ENCODE measurements at regions not wholly inside any gene's neighbourhood (a gene's known extent, or its start where the extent isn't known, plus 50 kb on each side); places are given as distances from the start of the nearest gene placed in this dataset.

GRCh38 chr3:78274475-78275065 is 1234.7 kb downstream of the ROBO2 start:
- no peaks in the 10 kb centered on the region for H3K23me2 ChIP-seq (ENCODE audit: insufficient read length, low read depth, low read length, poor library complexity, severe bottlenecking)
- Mint-ChIP-seq H3K27me3 (ENCODE audit: low read depth) (no peaks in the 10 kb centered on the region), H3K4me3 (no peak overlapping the region), H3K4me1 (peaks cover 15 to 23% of the 10 kb centered on the region in 2 experiments), H3K9me3 (peaks cover 0 to 5% of the 10 kb centered on the region in 2 experiments; a peak in 3 of 5 replicates), H3K36me3 (ENCODE audit: insufficient read depth in 1 of 3, low read depth in 3 of 3) (peaks cover 2 to 11% (median 4%) of the 10 kb centered on the region in 3 experiments; a peak in 6 of 7 replicates), H3K27ac (no peak overlapping the region)
- TF ChIP-seq, protein P1, sequence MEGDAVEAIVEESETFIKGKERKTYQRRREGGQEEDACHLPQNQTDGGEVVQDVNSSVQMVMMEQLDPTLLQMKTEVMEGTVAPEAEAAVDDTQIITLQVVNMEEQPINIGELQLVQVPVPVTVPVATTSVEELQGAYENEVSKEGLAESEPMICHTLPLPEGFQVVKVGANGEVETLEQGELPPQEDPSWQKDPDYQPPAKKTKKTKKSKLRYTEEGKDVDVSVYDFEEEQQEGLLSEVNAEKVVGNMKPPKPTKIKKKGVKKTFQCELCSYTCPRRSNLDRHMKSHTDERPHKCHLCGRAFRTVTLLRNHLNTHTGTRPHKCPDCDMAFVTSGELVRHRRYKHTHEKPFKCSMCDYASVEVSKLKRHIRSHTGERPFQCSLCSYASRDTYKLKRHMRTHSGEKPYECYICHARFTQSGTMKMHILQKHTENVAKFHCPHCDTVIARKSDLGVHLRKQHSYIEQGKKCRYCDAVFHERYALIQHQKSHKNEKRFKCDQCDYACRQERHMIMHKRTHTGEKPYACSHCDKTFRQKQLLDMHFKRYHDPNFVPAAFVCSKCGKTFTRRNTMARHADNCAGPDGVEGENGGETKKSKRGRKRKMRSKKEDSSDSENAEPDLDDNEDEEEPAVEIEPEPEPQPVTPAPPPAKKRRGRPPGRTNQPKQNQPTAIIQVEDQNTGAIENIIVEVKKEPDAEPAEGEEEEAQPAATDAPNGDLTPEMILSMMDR (conservative IDR thresholded peaks at IDR 0.05), result peak; percentile 57; the same call in 2 of the 3 replicates
- H3K23ac ChIP-seq (ENCODE audit: insufficient read length, low read depth, low read length), result no peak overlapping the region
- no peak overlapping the region for H3K56ac ChIP-seq (ENCODE audit: insufficient read length, low read depth, low read length)
- H3K27me3 ChIP-seq (ENCODE audit: insufficient read depth, low read length), result no peaks in the 10 kb centered on the region
- H2BK120ac ChIP-seq (ENCODE audit: low read depth, low read length, poor library complexity, severe bottlenecking), result no peak overlapping the region
- H3K4ac ChIP-seq (ENCODE audit: low read depth, low read length), result no peak overlapping the region
- H4K5ac ChIP-seq (ENCODE audit: insufficient read length, low read depth, low read length), result no peak overlapping the region
- no peak overlapping the region for H2BK12ac ChIP-seq (ENCODE audit: insufficient read length, low read depth, low read length)
- no peaks in the 10 kb centered on the region for H4K20me1 ChIP-seq (ENCODE audit: control insufficient read depth, insufficient read depth, insufficient read length)
- no peak overlapping the region for H3K27ac ChIP-seq (ENCODE audit: insufficient read length, low read depth, low read length)
- no peaks in the 10 kb centered on the region for H3K79me1 ChIP-seq (ENCODE audit: insufficient read depth, low read depth, low read length, poor library complexity, severe bottlenecking)
- no peak overlapping the region for H3K14ac ChIP-seq (ENCODE audit: insufficient read depth, low read length)
- H2AFZ ChIP-seq (ENCODE audit: low read length), result no peak overlapping the region
- H2AK5ac ChIP-seq (ENCODE audit: insufficient read length, low read length), result no peak overlapping the region
- H3K18ac ChIP-seq (ENCODE audit: insufficient read length, low read depth, low read length), result no peak overlapping the region
- H4K8ac ChIP-seq (replicated peaks; ENCODE audit: insufficient read length, low read depth, low read length), result no peak overlapping the region
- H3K4me1 ChIP-seq (ENCODE audit: insufficient read depth, low read length), result peaks cover 7% of the 10 kb centered on the region; the same call in 1 of the 2 replicates
- no peak overlapping the region for H3T11ph ChIP-seq (ENCODE audit: low read length)
- H2BK15ac ChIP-seq (ENCODE audit: low read depth, low read length), result no peak overlapping the region
- H2BK20ac ChIP-seq (ENCODE audit: low read depth, low read length, poor library complexity, severe bottlenecking), result no peak overlapping the region
- H3K79me2 ChIP-seq (ENCODE audit: insufficient read depth, low read length), result no peaks in the 10 kb centered on the region
- no peak for DNase-seq
- H4K91ac ChIP-seq (ENCODE audit: insufficient read length, low read depth, low read length), result no peak overlapping the region
- no peak overlapping the region for H2BK5ac ChIP-seq (ENCODE audit: insufficient read length, low read length)
- H3K9me3 ChIP-seq (ENCODE audit: control insufficient read depth, low read depth, low read length), result no peaks in the 10 kb centered on the region
- H3K9ac ChIP-seq (ENCODE audit: extremely low read depth, insufficient read length, low read length), result no peak overlapping the region
- WGBS (ENCODE audit: extremely low coverage, insufficient read length, low lambda C conversion rate), result no CpG with 5 or more reads among the region's 2 CpGs
- no peak overlapping the region for H3K4me2 ChIP-seq (ENCODE audit: insufficient read depth, insufficient read length, low read length)
